HEK293 (cell line): ENCODE measurements at regions not wholly inside any gene's neighbourhood (a gene's known extent, or its start where the extent isn't known, plus 50 kb on each side); places are given as distances from the start of the nearest gene placed in this dataset.

ENCODE experiments used
- CTCF ChIP-seq: fragments of 450-650 bp; formaldehyde crosslinking; IDR thresholded peaks from 2 replicates; pipeline ENCODE4 v1.5.1; 2016; ENCODE audit warnings: missing biosample characterization, missing genetic modification characterization
- IKZF3 ChIP-seq: fragments of 450-650 bp; IDR thresholded peaks from 2 replicates; pipeline ENCODE4 v1.5.0; 2018; ENCODE audit warnings: missing biosample characterization, mild to moderate bottlenecking, missing genetic modification characterization, moderate library complexity
- KLF16 ChIP-seq: fragments of 450-650 bp; formaldehyde crosslinking; IDR thresholded peaks from 2 replicates; pipeline ENCODE4 v1.5.1; 2017; ENCODE audit warnings: missing biosample characterization, missing genetic modification characterization
- PRDM6 ChIP-seq: fragments of 450-650 bp; formaldehyde crosslinking; IDR thresholded peaks from 2 replicates; pipeline ENCODE4 v1.5.1; 2017; ENCODE audit warnings: missing biosample characterization, missing genetic modification characterization
- SP2 ChIP-seq: fragments of 450-650 bp; formaldehyde crosslinking; IDR thresholded peaks from 2 replicates; pipeline ENCODE4 v1.5.1; 2016; ENCODE audit warnings: missing biosample characterization, missing genetic modification characterization
- ZBTB1 ChIP-seq: fragments of 450-650 bp; formaldehyde crosslinking; IDR thresholded peaks from 2 replicates; pipeline ENCODE4 v1.5.1; 2016; ENCODE audit warnings: missing biosample characterization, missing genetic modification characterization
- ZBTB10 ChIP-seq: fragments of 450-650 bp; formaldehyde crosslinking; IDR thresholded peaks from 2 replicates; pipeline ENCODE4 v1.5.1; 2016; ENCODE audit warnings: missing biosample characterization, missing genetic modification characterization
- ZBTB11 ChIP-seq: fragments of 450-650 bp; formaldehyde crosslinking; conservative IDR thresholded peaks from 2 replicates; pipeline ENCODE4 v1.5.1; 2016; ENCODE audit warnings: low read depth, missing biosample characterization, missing genetic modification characterization
- ZBTB8A ChIP-seq: fragments of 450-650 bp; formaldehyde crosslinking; IDR thresholded peaks from 2 replicates; pipeline ENCODE4 v1.5.1; 2016; ENCODE audit warnings: missing biosample characterization, missing genetic modification characterization
- ZNF248 ChIP-seq: fragments of 450-650 bp; formaldehyde crosslinking; IDR thresholded peaks from 2 replicates; pipeline ENCODE4 v1.5.1; 2017; ENCODE audit warnings: missing biosample characterization, missing genetic modification characterization
- ZNF624 ChIP-seq: fragments of 450-650 bp; formaldehyde crosslinking; IDR thresholded peaks from 2 replicates; pipeline ENCODE4 v1.5.1; 2017; ENCODE audit warnings: missing biosample characterization, missing genetic modification characterization
- ZNF707 ChIP-seq: fragments of 450-650 bp; formaldehyde crosslinking; IDR thresholded peaks from 2 replicates; pipeline ENCODE4 v1.5.1; 2016; ENCODE audit warnings: missing biosample characterization, missing genetic modification characterization

- TF ChIP-seq CTCF (no peak), ZBTB11 (tag by site-specific recombination) (no peak), IKZF3 (tag by site-specific recombination) (no peak), SP2 (no peak), ZBTB1 (no peak), KLF16 (tag by site-specific recombination) (no peak), ZNF707 (tag by site-specific recombination) (no peak), ZBTB8A (tag by site-specific recombination) (no peak), ZBTB10 (tag by site-specific recombination) (no peak), ZNF624 (tag by site-specific recombination) (no peak), PRDM6 (tag by site-specific recombination) (no peak), ZNF248 (tag by site-specific recombination) (no peak)
Observed at GRCh38 chr2:3066831-3067230, 310.8 kb downstream of the EIPR1 start.
